ENCODE measurements at regions not wholly inside any gene's neighbourhood (a gene's known extent, or its start where the extent isn't known, plus 50 kb on each side); places are given as distances from the start of the nearest gene placed in this dataset.
A peak's percentile ranks its signal among the peaks of the same experiment; 100 is the strongest.

DNA sequence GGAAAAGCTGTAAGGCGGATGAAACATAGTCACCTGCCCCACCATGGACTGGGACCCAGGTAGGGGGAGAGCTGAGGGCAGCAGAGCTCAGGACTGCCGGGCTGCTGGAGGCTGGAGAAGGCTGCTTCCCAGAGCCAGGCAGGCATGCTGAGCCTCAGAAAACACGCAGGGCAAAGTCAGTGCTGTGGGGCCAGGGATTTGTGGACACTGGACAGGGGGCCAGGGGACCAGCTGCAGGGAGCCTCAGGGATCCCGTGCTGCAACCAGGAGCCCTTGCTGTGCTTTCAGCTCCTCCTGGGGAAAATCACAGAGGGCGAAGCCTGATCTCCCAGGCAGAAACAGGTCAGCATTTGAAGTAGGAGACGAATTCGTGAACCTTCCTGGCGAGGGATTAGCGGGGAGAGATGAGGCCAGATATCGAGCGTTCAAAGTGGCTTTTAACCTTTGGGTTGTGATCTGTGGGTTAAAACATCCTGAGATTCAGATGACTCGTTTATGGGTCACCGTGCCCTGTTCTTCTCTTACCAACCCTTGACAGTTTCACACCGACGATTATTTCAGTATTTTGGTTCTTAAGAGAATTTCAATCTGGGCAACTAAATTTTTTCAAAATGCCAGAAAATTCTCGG lies 85.6 kb upstream of the SHH start:
- ATAC-seq (ENCODE audit: low read depth in 2 of 2) (no peak), DNase-seq (no peak)
- Mint-ChIP-seq H3K27ac (no peak overlapping the region), H3K27me3 (no peaks in the 10 kb centered on the region), H3K4me3 (peak overlapping the region in 1 of 4 donors; percentile 32), H3K9me3 (peaks cover 0 to 3% (median 0%) of the 10 kb centered on the region in 7 donors), H3K4me1 (no peaks in the 10 kb centered on the region), H3K36me3 (no peaks in the 10 kb centered on the region)
- Histone ChIP-seq H3K36me3 (ENCODE audit: control insufficient read depth, insufficient read depth, low read length) (no peaks in the 10 kb centered on the region), H3K4me1 (ENCODE audit: control insufficient read depth, insufficient read depth, low read length, poor library complexity, severe bottlenecking) (no peaks in the 10 kb centered on the region), H3K4me3 (ENCODE audit: low read depth, low read length) (no peak overlapping the region), H3K27ac (ENCODE audit: insufficient read depth, low read length, poor library complexity, severe bottlenecking) (no peak overlapping the region), H3K27me3 (ENCODE audit: control insufficient read depth, insufficient read depth, low read length) (no peaks in the 10 kb centered on the region), H3K9me3 (ENCODE audit: control insufficient read depth in 2 of 2, low read length in 2 of 2) (no peaks in the 10 kb centered on the region)

DNA sequence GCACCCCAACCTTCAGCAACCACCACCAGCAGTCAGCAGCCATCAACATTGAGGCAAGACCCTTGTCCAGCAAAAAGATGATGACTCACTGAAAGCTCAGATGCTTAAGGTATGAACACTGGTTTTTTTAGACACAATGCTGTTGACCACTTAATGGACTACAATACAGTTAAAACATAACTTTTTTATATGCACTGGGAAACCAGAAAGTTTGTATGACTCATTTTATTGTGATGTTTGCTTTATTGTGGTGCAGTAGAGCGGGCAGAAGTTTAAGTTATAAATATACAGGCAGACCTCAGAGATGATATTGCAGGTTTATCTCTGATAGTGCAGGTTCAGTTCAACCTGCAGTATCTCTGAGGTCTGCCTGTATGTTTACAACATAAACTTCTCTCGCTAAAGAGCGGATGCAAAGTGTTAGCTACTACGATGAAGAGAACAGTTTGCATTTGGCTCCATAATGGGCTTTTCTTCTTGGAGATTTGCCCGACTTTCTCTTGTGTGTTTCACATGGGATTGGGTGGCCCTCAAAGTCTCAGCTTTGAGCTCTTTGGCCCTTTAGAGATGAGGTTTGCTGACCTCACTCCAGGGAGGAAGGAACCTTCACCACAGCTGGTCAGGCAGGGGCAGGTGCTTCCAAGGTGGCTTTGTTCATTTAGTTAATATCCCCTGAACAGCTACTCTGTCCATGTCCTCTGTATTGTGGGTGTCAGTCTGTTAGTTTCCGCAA lies 84.4 kb upstream of the SHH start:
- H3K27ac ChIP-seq (ENCODE audit: insufficient read depth, low read length, poor library complexity, severe bottlenecking), result no peak overlapping the region
- H3K27me3 ChIP-seq (ENCODE audit: control insufficient read depth, insufficient read depth, low read length), result no peaks in the 10 kb centered on the region
- no peaks in the 10 kb centered on the region for H3K36me3 Mint-ChIP-seq
- no peak overlapping the region for H3K27ac Mint-ChIP-seq
- ATAC-seq (ENCODE audit: low read depth in 2 of 2) (no peak), DNase-seq (no peak)
- H3K9me3 ChIP-seq (ENCODE audit: control insufficient read depth in 2 of 2, low read length in 2 of 2), result no peaks in the 10 kb centered on the region
- no peaks in the 10 kb centered on the region for H3K36me3 ChIP-seq (ENCODE audit: control insufficient read depth, insufficient read depth, low read length)
- H3K9me3 Mint-ChIP-seq, result peaks cover 0 to 1% (median 0%) of the 10 kb centered on the region in 7 donors
- H3K27me3 Mint-ChIP-seq, result no peaks in the 10 kb centered on the region
- H3K4me3 Mint-ChIP-seq, result no peak overlapping the region
- H3K4me1 Mint-ChIP-seq, result no peaks in the 10 kb centered on the region
- H3K4me3 ChIP-seq (ENCODE audit: low read depth, low read length), result no peak overlapping the region
- H3K4me1 ChIP-seq (ENCODE audit: control insufficient read depth, insufficient read depth, low read length, poor library complexity, severe bottlenecking), result no peaks in the 10 kb centered on the region

DNA sequence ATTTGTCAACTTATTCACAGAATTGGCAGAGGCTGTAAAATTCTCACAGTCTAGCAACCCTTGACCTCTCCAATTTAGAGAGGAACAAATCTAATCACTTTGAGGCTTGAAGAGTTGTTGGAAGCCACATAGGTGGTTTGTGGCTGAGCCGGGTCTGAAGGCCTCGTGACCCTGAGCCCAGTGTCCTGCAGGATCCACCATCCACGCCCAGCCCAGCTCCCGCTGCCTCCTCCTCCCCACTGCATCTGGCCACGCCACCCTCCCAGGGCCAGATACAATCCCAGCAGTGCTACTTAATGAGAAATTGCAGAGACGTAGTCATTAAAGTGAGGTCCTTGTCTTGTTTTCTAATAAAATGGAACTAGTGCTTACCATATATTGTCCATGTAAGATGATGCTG lies 81.4 kb upstream of the SHH start:
- Histone ChIP-seq H3K36me3 (ENCODE audit: control insufficient read depth, insufficient read depth, low read length) (no peaks in the 10 kb centered on the region), H3K4me3 (ENCODE audit: low read depth, low read length) (no peak overlapping the region), H3K4me1 (ENCODE audit: control insufficient read depth, insufficient read depth, low read length, poor library complexity, severe bottlenecking) (no peaks in the 10 kb centered on the region), H3K9me3 (ENCODE audit: control insufficient read depth in 2 of 2, low read length in 2 of 2) (no peaks in the 10 kb centered on the region), H3K27ac (ENCODE audit: insufficient read depth, low read length, poor library complexity, severe bottlenecking) (no peak overlapping the region), H3K27me3 (ENCODE audit: control insufficient read depth, insufficient read depth, low read length) (no peaks in the 10 kb centered on the region)
- no peaks in the 10 kb centered on the region for H3K27me3 Mint-ChIP-seq
- no peak overlapping the region for H3K4me3 Mint-ChIP-seq
- H3K9me3 Mint-ChIP-seq, result peaks cover 0 to 3% (median 0%) of the 10 kb centered on the region in 7 donors
- DNase-seq, result no peak
- H3K4me1 Mint-ChIP-seq, result no peaks in the 10 kb centered on the region
- no peak for ATAC-seq (ENCODE audit: low read depth in 2 of 2)
- H3K27ac Mint-ChIP-seq, result no peak overlapping the region
- no peaks in the 10 kb centered on the region for H3K36me3 Mint-ChIP-seq

DNA sequence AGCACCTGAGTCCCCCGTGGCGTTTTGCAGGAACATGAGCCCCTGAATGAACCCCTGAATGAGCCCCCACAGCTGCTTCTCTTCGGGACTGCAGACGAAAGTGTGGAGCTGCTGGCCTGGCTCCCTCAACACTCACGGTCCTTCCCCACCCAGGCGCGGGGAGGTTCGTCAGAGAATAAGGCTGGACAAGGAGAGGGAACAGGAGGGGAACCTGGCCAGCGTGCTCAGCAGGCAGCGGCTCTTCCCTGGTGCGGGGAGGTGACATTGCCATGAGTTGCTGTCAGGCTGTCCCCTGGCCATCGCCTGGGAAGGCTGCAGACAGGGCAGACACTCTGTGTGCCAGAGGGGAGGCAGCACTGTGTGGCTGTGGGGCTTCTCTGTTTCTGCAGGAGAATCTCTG lies 80.9 kb upstream of the SHH start:
- Histone ChIP-seq H3K36me3 (ENCODE audit: control insufficient read depth, insufficient read depth, low read length) (no peaks in the 10 kb centered on the region), H3K4me1 (ENCODE audit: control insufficient read depth, insufficient read depth, low read length, poor library complexity, severe bottlenecking) (no peaks in the 10 kb centered on the region), H3K9me3 (ENCODE audit: control insufficient read depth in 2 of 2, low read length in 2 of 2) (no peaks in the 10 kb centered on the region), H3K27ac (ENCODE audit: insufficient read depth, low read length, poor library complexity, severe bottlenecking) (no peak overlapping the region), H3K27me3 (ENCODE audit: control insufficient read depth, insufficient read depth, low read length) (no peaks in the 10 kb centered on the region), H3K4me3 (ENCODE audit: low read depth, low read length) (no peak overlapping the region)
- Mint-ChIP-seq H3K36me3 (no peaks in the 10 kb centered on the region), H3K27ac (no peak overlapping the region), H3K27me3 (no peaks in the 10 kb centered on the region), H3K4me3 (no peak overlapping the region), H3K4me1 (no peaks in the 10 kb centered on the region), H3K9me3 (peaks cover 0 to 5% (median 0%) of the 10 kb centered on the region in 7 donors)
- DNase-seq (no peak), ATAC-seq (ENCODE audit: low read depth in 2 of 2) (no peak)

DNA sequence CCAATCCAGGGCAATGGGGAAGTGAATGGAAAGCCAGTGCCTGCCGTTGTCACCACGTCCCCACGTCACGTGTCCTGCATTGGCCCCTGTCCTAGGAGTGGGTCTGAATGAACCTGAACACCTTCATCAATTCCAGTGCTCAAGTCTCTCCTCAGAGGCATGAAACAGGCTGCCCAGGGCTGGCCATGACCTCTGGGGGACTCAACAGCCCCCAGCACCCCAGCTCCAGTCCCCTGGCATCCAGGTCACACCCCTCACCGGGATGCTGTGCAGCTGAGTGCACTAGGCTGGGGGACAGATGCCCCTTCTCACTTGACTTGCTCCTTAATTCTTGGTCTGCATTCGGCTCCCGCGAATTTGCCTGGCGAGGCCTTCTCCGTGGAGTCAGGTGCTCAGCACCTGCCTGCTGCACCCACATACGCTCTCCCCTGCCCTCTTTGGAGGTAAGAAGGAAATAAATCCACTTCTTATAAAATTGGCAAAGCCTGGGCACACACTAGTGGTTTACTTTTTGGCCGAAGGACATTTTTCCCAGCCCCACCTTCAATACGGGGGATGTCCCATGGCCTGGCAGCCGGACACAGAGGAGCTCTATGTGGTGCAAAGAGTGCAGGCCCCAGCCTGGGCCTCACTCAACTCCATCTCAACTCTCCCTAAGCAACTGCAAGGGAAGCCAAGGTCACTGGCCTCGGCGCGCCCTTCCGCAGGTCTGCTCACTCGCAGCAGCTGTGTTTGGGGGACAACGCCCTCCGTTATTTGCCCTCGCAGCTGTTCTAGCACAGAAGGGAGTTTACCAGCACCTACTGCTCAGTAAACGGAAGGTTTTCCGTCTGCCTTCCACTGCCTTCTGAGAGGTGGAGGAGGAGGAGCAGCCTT lies 77.6 kb upstream of the SHH start:
- H3K4me1 ChIP-seq (ENCODE audit: control insufficient read depth, insufficient read depth, low read length, poor library complexity, severe bottlenecking), result no peaks in the 10 kb centered on the region
- H3K4me3 Mint-ChIP-seq, result no peak overlapping the region
- H3K27ac Mint-ChIP-seq, result no peak overlapping the region
- no peak for DNase-seq
- H3K36me3 ChIP-seq (ENCODE audit: control insufficient read depth, insufficient read depth, low read length), result no peaks in the 10 kb centered on the region
- no peak overlapping the region for H3K27ac ChIP-seq (ENCODE audit: insufficient read depth, low read length, poor library complexity, severe bottlenecking)
- ATAC-seq (ENCODE audit: low read depth in 2 of 2), result no peak
- H3K27me3 Mint-ChIP-seq, result no peaks in the 10 kb centered on the region
- H3K36me3 Mint-ChIP-seq, result no peaks in the 10 kb centered on the region
- no peaks in the 10 kb centered on the region for H3K9me3 ChIP-seq (ENCODE audit: control insufficient read depth in 2 of 2, low read length in 2 of 2)
- no peaks in the 10 kb centered on the region for H3K27me3 ChIP-seq (ENCODE audit: control insufficient read depth, insufficient read depth, low read length)
- H3K4me1 Mint-ChIP-seq, result no peaks in the 10 kb centered on the region
- peaks cover 0 to 5% (median 0%) of the 10 kb centered on the region in 7 donors for H3K9me3 Mint-ChIP-seq
- H3K4me3 ChIP-seq (ENCODE audit: low read depth, low read length), result no peak overlapping the region

DNA sequence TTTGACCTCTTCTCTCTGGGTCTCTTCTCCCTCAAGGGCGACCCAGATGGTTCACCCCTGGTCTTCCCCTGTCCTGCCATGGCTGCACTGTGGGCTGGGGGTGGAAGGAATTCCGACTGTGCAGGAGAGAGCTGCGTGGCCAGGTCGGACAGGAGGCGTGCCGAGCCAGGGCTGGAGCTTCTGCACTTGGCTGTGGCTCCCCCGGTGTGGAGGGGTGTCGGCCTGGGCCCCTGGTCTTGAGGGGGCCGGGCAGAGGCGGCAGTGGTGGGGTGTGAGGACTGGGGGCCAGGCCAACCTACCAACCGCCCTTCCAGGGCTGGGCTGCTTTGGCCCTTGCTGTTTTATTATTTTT lies 74.9 kb upstream of the SHH start:
- no peak overlapping the region for H3K4me3 ChIP-seq (ENCODE audit: low read depth, low read length)
- Mint-ChIP-seq H3K4me3 (no peak overlapping the region), H3K27me3 (no peaks in the 10 kb centered on the region), H3K9me3 (peaks cover 0 to 8% (median 0%) of the 10 kb centered on the region in 7 donors), H3K4me1 (no peaks in the 10 kb centered on the region), H3K36me3 (no peaks in the 10 kb centered on the region), H3K27ac (no peak overlapping the region)
- no peaks in the 10 kb centered on the region for H3K36me3 ChIP-seq (ENCODE audit: control insufficient read depth, insufficient read depth, low read length)
- H3K27ac ChIP-seq (ENCODE audit: insufficient read depth, low read length, poor library complexity, severe bottlenecking), result no peak overlapping the region
- DNase-seq (no peak), ATAC-seq (ENCODE audit: low read depth in 2 of 2) (no peak)
- no peaks in the 10 kb centered on the region for H3K4me1 ChIP-seq (ENCODE audit: control insufficient read depth, insufficient read depth, low read length, poor library complexity, severe bottlenecking)
- H3K9me3 ChIP-seq (ENCODE audit: control insufficient read depth in 2 of 2, low read length in 2 of 2), result no peaks in the 10 kb centered on the region
- no peaks in the 10 kb centered on the region for H3K27me3 ChIP-seq (ENCODE audit: control insufficient read depth, insufficient read depth, low read length)

DNA sequence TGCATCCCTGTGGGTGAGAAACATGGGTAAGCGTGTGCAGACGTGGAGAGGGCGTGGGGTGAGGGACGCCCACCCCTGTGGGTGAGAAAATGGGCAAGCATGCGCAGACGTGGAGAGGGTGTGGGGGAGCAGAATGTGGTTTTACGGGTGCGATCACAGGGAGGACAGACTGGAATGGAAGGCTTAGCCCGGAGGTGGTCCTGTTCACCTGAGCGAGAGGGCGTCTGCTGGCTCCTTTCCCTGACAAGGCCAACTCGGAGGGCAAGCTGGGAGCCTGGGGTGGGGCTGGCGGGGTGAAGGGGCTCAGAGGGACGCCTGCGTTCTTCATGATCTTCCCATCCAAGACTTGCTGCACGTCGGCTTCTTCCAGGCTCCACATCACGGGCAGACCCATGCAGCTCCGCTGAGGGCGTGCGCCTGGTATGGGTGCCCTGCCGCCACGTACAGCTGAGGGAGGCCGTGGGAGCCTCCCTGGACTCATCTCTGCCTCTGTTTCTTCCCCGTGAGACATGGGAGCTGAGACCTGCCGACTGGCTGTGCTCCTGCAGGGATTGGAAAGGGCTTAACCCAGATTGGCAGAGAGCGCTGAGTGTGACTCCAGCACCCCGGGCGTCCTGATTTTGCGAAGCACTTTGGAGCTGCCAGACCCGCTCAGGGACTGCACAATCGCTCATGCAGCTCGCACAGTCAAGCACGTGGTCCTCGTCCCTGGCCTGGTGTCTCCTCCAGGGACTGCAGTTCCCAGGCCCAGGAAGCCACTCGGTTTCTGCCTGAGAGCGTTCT lies 74.3 kb upstream of the SHH start:
- no peak overlapping the region for H3K27ac ChIP-seq (ENCODE audit: insufficient read depth, low read length, poor library complexity, severe bottlenecking)
- DNase-seq, result no peak
- no peaks in the 10 kb centered on the region for H3K36me3 ChIP-seq (ENCODE audit: control insufficient read depth, insufficient read depth, low read length)
- no peaks in the 10 kb centered on the region for H3K4me1 ChIP-seq (ENCODE audit: control insufficient read depth, insufficient read depth, low read length, poor library complexity, severe bottlenecking)
- H3K4me3 ChIP-seq (ENCODE audit: low read depth, low read length), result no peak overlapping the region
- Mint-ChIP-seq H3K27me3 (no peaks in the 10 kb centered on the region), H3K4me3 (no peak overlapping the region), H3K4me1 (no peaks in the 10 kb centered on the region), H3K27ac (no peak overlapping the region), H3K9me3 (peaks cover 0 to 8% (median 0%) of the 10 kb centered on the region in 7 donors), H3K36me3 (no peaks in the 10 kb centered on the region)
- no peak for ATAC-seq (ENCODE audit: low read depth in 2 of 2)
- H3K9me3 ChIP-seq (ENCODE audit: control insufficient read depth in 2 of 2, low read length in 2 of 2), result no peaks in the 10 kb centered on the region
- H3K27me3 ChIP-seq (ENCODE audit: control insufficient read depth, insufficient read depth, low read length), result no peaks in the 10 kb centered on the region
